ENCODE measurements at regions not wholly inside any gene's neighbourhood (a gene's known extent, or its start where the extent isn't known, plus 50 kb on each side); places are given as distances from the start of the nearest gene placed in this dataset.
A peak's percentile ranks its signal among the peaks of the same experiment; 100 is the strongest.
"Not testable (repeated sequence)": the region's sequence is repeated elsewhere in the genome, so short reads cannot be mapped to it uniquely, and the experiment has no call there.

- Mint-ChIP-seq H3K36me3 (no peaks in the 10 kb centered on the region), H3K4me1 (no peaks in the 10 kb centered on the region), H3K9me3 (peaks cover 2 to 21% (median 4%) of the 10 kb centered on the region in 5 donors), H3K27me3 (peaks cover 0 to 2% of the 10 kb centered on the region in 2 donors), H3K4me3 (no peak overlapping the region), H3K27ac (no peak overlapping the region)
- Histone ChIP-seq H3K9me3 (ENCODE audit: low read length) (no peaks in the 10 kb centered on the region), H3K4me1 (ENCODE audit: insufficient read depth, low read length) (no peaks in the 10 kb centered on the region), H3K27me3 (ENCODE audit: insufficient read depth, low read length, poor library complexity, severe bottlenecking) (no peaks in the 10 kb centered on the region), H3K27ac (ENCODE audit: low read depth, low read length) (no peak overlapping the region), H3K36me3 (ENCODE audit: insufficient read depth, low read length) (no peaks in the 10 kb centered on the region), H3K4me3 (ENCODE audit: low read length) (no peak overlapping the region)
- CTCF ChIA-PET, result no interaction called here
- no peak for DNase-seq
- POLR2A ChIA-PET, result no interaction called here
These were observed 290.0 kb upstream of the PRR16 start for GRCh38 chr5:120174089-120174488.

- H3K9me3 ChIP-seq (ENCODE audit: low read length); CTCF ChIA-PET; H3K4me3 ChIP-seq (ENCODE audit: low read length); POLR2A ChIA-PET; H3K36me3 Mint-ChIP-seq; H3K4me1 Mint-ChIP-seq; H3K36me3 ChIP-seq (ENCODE audit: insufficient read depth, low read length); H3K27ac Mint-ChIP-seq; H3K4me3 Mint-ChIP-seq; DNase-seq; H3K27ac ChIP-seq (ENCODE audit: low read depth, low read length); H3K27me3 Mint-ChIP-seq; H3K27me3 ChIP-seq (ENCODE audit: insufficient read depth, low read length, poor library complexity, severe bottlenecking); H3K4me1 ChIP-seq (ENCODE audit: insufficient read depth, low read length): not testable (repeated sequence)
- H3K9me3 Mint-ChIP-seq, result peaks cover 2 to 15% (median 4%) of the 10 kb centered on the region in 5 donors
These were observed 282.9 kb upstream of the PRR16 start for GRCh38 chr5:120181238-120181637.

GRCh38 chr5:120194650-120195049 is 269.4 kb upstream of the PRR16 start:
- H3K36me3 Mint-ChIP-seq; H3K4me1 Mint-ChIP-seq; H3K27ac Mint-ChIP-seq; H3K9me3 ChIP-seq (ENCODE audit: low read length); H3K4me3 ChIP-seq (ENCODE audit: low read length); H3K36me3 ChIP-seq (ENCODE audit: insufficient read depth, low read length); H3K4me3 Mint-ChIP-seq; H3K9me3 Mint-ChIP-seq; CTCF ChIA-PET; DNase-seq; H3K27ac ChIP-seq (ENCODE audit: low read depth, low read length); POLR2A ChIA-PET; H3K27me3 ChIP-seq (ENCODE audit: insufficient read depth, low read length, poor library complexity, severe bottlenecking); H3K4me1 ChIP-seq (ENCODE audit: insufficient read depth, low read length); H3K27me3 Mint-ChIP-seq: not testable (repeated sequence)

GRCh38 chr5:120199559-120199958 is 264.5 kb upstream of the PRR16 start:
- H3K4me1 ChIP-seq (ENCODE audit: insufficient read depth, low read length), result no peaks in the 10 kb centered on the region
- Mint-ChIP-seq H3K36me3 (no peaks in the 10 kb centered on the region), H3K4me3 (no peak overlapping the region), H3K27ac (no peak overlapping the region), H3K4me1 (no peaks in the 10 kb centered on the region), H3K27me3 (no peaks in the 10 kb centered on the region), H3K9me3 (peaks cover 0 to 3% (median 2%) of the 10 kb centered on the region in 5 donors)
- no peak overlapping the region for H3K27ac ChIP-seq (ENCODE audit: low read depth, low read length)
- H3K36me3 ChIP-seq (ENCODE audit: insufficient read depth, low read length), result no peaks in the 10 kb centered on the region
- DNase-seq, result no peak
- no peaks in the 10 kb centered on the region for H3K27me3 ChIP-seq (ENCODE audit: insufficient read depth, low read length, poor library complexity, severe bottlenecking)
- no peaks in the 10 kb centered on the region for H3K9me3 ChIP-seq (ENCODE audit: low read length)
- POLR2A ChIA-PET, result no interaction called here
- no peak overlapping the region for H3K4me3 ChIP-seq (ENCODE audit: low read length)
- CTCF ChIA-PET, result no interaction called here

- Histone ChIP-seq H3K9me3 (ENCODE audit: low read length) (no peaks in the 10 kb centered on the region), H3K36me3 (ENCODE audit: insufficient read depth, low read length) (no peaks in the 10 kb centered on the region), H3K27ac (ENCODE audit: low read depth, low read length) (no peak overlapping the region), H3K4me1 (ENCODE audit: insufficient read depth, low read length) (no peaks in the 10 kb centered on the region), H3K4me3 (ENCODE audit: low read length) (no peak overlapping the region), H3K27me3 (ENCODE audit: insufficient read depth, low read length, poor library complexity, severe bottlenecking) (no peaks in the 10 kb centered on the region)
- POLR2A ChIA-PET, result no interaction called here
- H3K9me3 Mint-ChIP-seq, result peaks cover 2 to 9% (median 5%) of the 10 kb centered on the region in 5 donors
- H3K4me3 Mint-ChIP-seq, result no peak overlapping the region
- CTCF ChIA-PET, result no interaction called here
- H3K4me1 Mint-ChIP-seq, result no peaks in the 10 kb centered on the region
- no peak overlapping the region for H3K27ac Mint-ChIP-seq
- no peak for DNase-seq
- H3K27me3 Mint-ChIP-seq, result peaks cover 0 to 2% of the 10 kb centered on the region in 2 donors
- no peaks in the 10 kb centered on the region for H3K36me3 Mint-ChIP-seq
These were observed 257.0 kb upstream of the PRR16 start for GRCh38 chr5:120207129-120207528.

GRCh38 chr5:120217001-120217400 is 247.1 kb upstream of the PRR16 start:
- no peaks in the 10 kb centered on the region for H3K36me3 Mint-ChIP-seq
- Histone ChIP-seq H3K9me3 (ENCODE audit: low read length) (no peaks in the 10 kb centered on the region), H3K4me3 (ENCODE audit: low read length) (no peak overlapping the region), H3K36me3 (ENCODE audit: insufficient read depth, low read length) (no peaks in the 10 kb centered on the region), H3K4me1 (ENCODE audit: insufficient read depth, low read length) (no peaks in the 10 kb centered on the region), H3K27ac (ENCODE audit: low read depth, low read length) (no peak overlapping the region), H3K27me3 (ENCODE audit: insufficient read depth, low read length, poor library complexity, severe bottlenecking) (no peaks in the 10 kb centered on the region)
- no peak for DNase-seq
- no peaks in the 10 kb centered on the region for H3K4me1 Mint-ChIP-seq
- H3K27ac Mint-ChIP-seq, result peak overlapping the region in 1 of 8 donors; percentile 69
- CTCF ChIA-PET, result no interaction called here
- peaks cover 3 to 10% (median 4%) of the 10 kb centered on the region in 5 donors for H3K9me3 Mint-ChIP-seq
- no peak overlapping the region for H3K4me3 Mint-ChIP-seq
- H3K27me3 Mint-ChIP-seq, result no peaks in the 10 kb centered on the region
- POLR2A ChIA-PET, result no interaction called here

GRCh38 chr5:120219988-120220387 is 244.1 kb upstream of the PRR16 start:
- no peaks in the 10 kb centered on the region for H3K4me1 ChIP-seq (ENCODE audit: insufficient read depth, low read length)
- H3K36me3 ChIP-seq (ENCODE audit: insufficient read depth, low read length), result no peaks in the 10 kb centered on the region
- H3K4me1 Mint-ChIP-seq, result no peaks in the 10 kb centered on the region
- ChIA-PET POLR2A (no interaction called here), CTCF (no interaction called here)
- no peaks in the 10 kb centered on the region for H3K36me3 Mint-ChIP-seq
- no peaks in the 10 kb centered on the region for H3K9me3 ChIP-seq (ENCODE audit: low read length)
- H3K4me3 Mint-ChIP-seq, result no peak overlapping the region
- no peak for DNase-seq
- H3K27me3 ChIP-seq (ENCODE audit: insufficient read depth, low read length, poor library complexity, severe bottlenecking), result no peaks in the 10 kb centered on the region
- H3K27ac ChIP-seq (ENCODE audit: low read depth, low read length), result no peak overlapping the region
- H3K27ac Mint-ChIP-seq, result no peak overlapping the region
- no peak overlapping the region for H3K4me3 ChIP-seq (ENCODE audit: low read length)
- H3K27me3 Mint-ChIP-seq, result no peaks in the 10 kb centered on the region
- H3K9me3 Mint-ChIP-seq, result peaks cover 0 to 17% (median 3%) of the 10 kb centered on the region in 5 donors

- CTCF ChIA-PET, result no interaction called here
- Histone ChIP-seq H3K4me1 (ENCODE audit: insufficient read depth, low read length) (no peaks in the 10 kb centered on the region), H3K27me3 (ENCODE audit: insufficient read depth, low read length, poor library complexity, severe bottlenecking) (no peaks in the 10 kb centered on the region), H3K9me3 (ENCODE audit: low read length) (no peaks in the 10 kb centered on the region), H3K27ac (ENCODE audit: low read depth, low read length) (no peak overlapping the region), H3K4me3 (ENCODE audit: low read length) (no peak overlapping the region), H3K36me3 (ENCODE audit: insufficient read depth, low read length) (no peaks in the 10 kb centered on the region)
- no peak overlapping the region for H3K4me3 Mint-ChIP-seq
- POLR2A ChIA-PET, result no interaction called here
- H3K9me3 Mint-ChIP-seq, result peaks cover 2 to 12% (median 5%) of the 10 kb centered on the region in 5 donors
- no peak overlapping the region for H3K27ac Mint-ChIP-seq
- H3K27me3 Mint-ChIP-seq, result no peaks in the 10 kb centered on the region
- H3K4me1 Mint-ChIP-seq, result no peaks in the 10 kb centered on the region
- DNase-seq, result no peak
- no peaks in the 10 kb centered on the region for H3K36me3 Mint-ChIP-seq
These were observed 238.6 kb upstream of the PRR16 start for GRCh38 chr5:120225524-120225923.
